Iris pigment epithelial cell (primary cell): ENCODE measurements at regions not wholly inside any gene's neighbourhood (a gene's known extent, or its start where the extent isn't known, plus 50 kb on each side); places are given as distances from the start of the nearest gene placed in this dataset.

Experiments
- DNase-seq: peaks from one replicate; pipeline ENCODE4 v3.0.0-alpha.2; 2011; ENCODE audit warnings: low read depth

- DNase-seq: no peak
Observed at GRCh38 chr4:45985038-45985437, 138.8 kb downstream of the GABRG1 start.

GRCh38 chr4:45971108-45971507 is 152.7 kb downstream of the GABRG1 start:
- DNase-seq: no peak

GRCh38 chr4:45957353-45957752 is 166.5 kb downstream of the GABRG1 start:
- no peak for DNase-seq

GRCh38 chr4:45954276-45954675 is 169.6 kb downstream of the GABRG1 start:
- no peak for DNase-seq

- no peak for DNase-seq
Observed at GRCh38 chr4:45951153-45951552, 172.7 kb downstream of the GABRG1 start.

- peak; percentile 13 for DNase-seq
Observed at GRCh38 chr4:45946699-45947098, 177.2 kb downstream of the GABRG1 start.

- no peak for DNase-seq
Observed at GRCh38 chr4:45944000-45944399, 179.9 kb downstream of the GABRG1 start.

GRCh38 chr4:45939056-45939455 is 184.8 kb downstream of the GABRG1 start:
- no peak for DNase-seq

- no peak for DNase-seq
Observed at GRCh38 chr4:45931154-45931553, 192.7 kb downstream of the GABRG1 start.

- DNase-seq: no peak
Observed at GRCh38 chr4:45927641-45928040, 196.2 kb downstream of the GABRG1 start.

GRCh38 chr4:45925809-45926208 is 198.0 kb downstream of the GABRG1 start:
- DNase-seq: no peak

GRCh38 chr4:45920861-45921260 is 203.0 kb downstream of the GABRG1 start:
- DNase-seq: no peak

- DNase-seq: no peak
Observed at GRCh38 chr4:45910511-45910910, 213.3 kb downstream of the GABRG1 start.

- DNase-seq: no peak
Observed at GRCh38 chr4:45897946-45898585, 225.8 kb downstream of the GABRG1 start.

GRCh38 chr4:45883421-45883820 is 240.4 kb downstream of the GABRG1 start:
- no peak for DNase-seq

- no peak for DNase-seq
Observed at GRCh38 chr4:45876235-45876890, 247.5 kb downstream of the GABRG1 start.

- no peak for DNase-seq
Observed at GRCh38 chr4:45869184-45869583, 254.7 kb downstream of the GABRG1 start.

GRCh38 chr4:45865781-45866180 is 258.1 kb downstream of the GABRG1 start:
- no peak for DNase-seq

- no peak for DNase-seq
Observed at GRCh38 chr4:45855857-45856256, 268.0 kb downstream of the GABRG1 start.

- DNase-seq: no peak
Observed at GRCh38 chr4:45846016-45846415, 277.8 kb downstream of the GABRG1 start.

- DNase-seq: no peak
Observed at GRCh38 chr4:45841791-45842190, 282.1 kb downstream of the GABRG1 start.

GRCh38 chr4:45831692-45832091 is 292.2 kb downstream of the GABRG1 start:
- no peak for DNase-seq

- no peak for DNase-seq
Observed at GRCh38 chr4:45803994-45804393, 319.9 kb downstream of the GABRG1 start.

GRCh38 chr4:45795135-45795534 is 328.7 kb downstream of the GABRG1 start:
- DNase-seq: no peak
